Neuronal stem cell (in vitro differentiated cells): ENCODE measurements at regions not wholly inside any gene's neighbourhood (a gene's known extent, or its start where the extent isn't known, plus 50 kb on each side); places are given as distances from the start of the nearest gene placed in this dataset.

Source experiments
- DNase-seq: peaks from one replicate; pipeline ENCODE4 v3.0.0-alpha.2; 2013; ENCODE audit warnings: low spot score
- H2AFZ ChIP-seq: one replicate; pipeline ENCODE4 v1.6.1; 2013; ENCODE audit warnings: mild to moderate bottlenecking, low read length, inconsistent platforms
- H2AK5ac ChIP-seq: 2 replicates; pipeline ENCODE4 v1.6.1; 2013; ENCODE audit warnings: low read depth, mild to moderate bottlenecking, inconsistent platforms, low read length, moderate library complexity, mixed read lengths
- H2BK120ac ChIP-seq: 2 replicates; pipeline ENCODE4 v1.6.1; 2013; ENCODE audit warnings: low read depth, mild to moderate bottlenecking, inconsistent platforms, low read length, moderate library complexity, mixed read lengths
- H2BK12ac ChIP-seq: one replicate; pipeline ENCODE4 v1.6.1; 2013; ENCODE audit warnings: low read length, inconsistent platforms
- H2BK15ac ChIP-seq: 2 replicates; pipeline ENCODE4 v1.6.1; 2013; ENCODE audit warnings: mild to moderate bottlenecking, low read length, inconsistent platforms, mixed read lengths
- H2BK5ac ChIP-seq: one replicate; pipeline ENCODE4 v1.6.1; 2013; ENCODE audit warnings: inconsistent platforms, mild to moderate bottlenecking, low read length, moderate library complexity
- H3K14ac ChIP-seq: one replicate; pipeline ENCODE4 v1.6.1; 2013; ENCODE audit warnings: low read length, inconsistent platforms
- H3K18ac ChIP-seq: 2 replicates; pipeline ENCODE4 v1.6.1; 2013; ENCODE audit warnings: low read length, inconsistent platforms
- H3K23ac ChIP-seq: 2 replicates; pipeline ENCODE4 v1.6.1; 2013; ENCODE audit warnings: low read depth, mild to moderate bottlenecking, mixed read lengths, low read length, inconsistent platforms; ENCODE audit not compliant: poor library complexity
- H3K27ac ChIP-seq: replicated peaks from 3 replicates; pipeline ENCODE4 v1.5.1; 2013; ENCODE audit warnings: low read length, inconsistent platforms
- H3K27me3 ChIP-seq, 3 experiments: 2 replicates each; pipeline ENCODE4 v1.6.1; 2013; ENCODE audit warnings: low read length in 3 of 3, mild to moderate bottlenecking in 2 of 3, inconsistent platforms in 1 of 3, low read depth in 1 of 3, mixed read lengths in 1 of 3, moderate library complexity in 1 of 3; ENCODE audit not compliant: control insufficient read depth in 3 of 3, insufficient read depth in 3 of 3
- H3K36me3 ChIP-seq, 2 donors: replicated peaks in 1 of 2; 2 replicates each; pipeline ENCODE4 v1.6.1; 2013; ENCODE audit warnings: low read length in 2 of 2; ENCODE audit not compliant: control insufficient read depth in 2 of 2, insufficient read depth in 2 of 2
- H3K4ac ChIP-seq: 2 replicates; pipeline ENCODE4 v1.6.1; 2013; ENCODE audit warnings: inconsistent platforms, mild to moderate bottlenecking, low read length, moderate library complexity
- H3K4me1 ChIP-seq, 2 donors: 1 replicate in 1 of 2; 2 replicates in 1 of 2; pipeline ENCODE4 v1.6.1; 2013; ENCODE audit warnings: low read length in 2 of 2, low read depth in 1 of 2; ENCODE audit not compliant: control insufficient read depth in 2 of 2, insufficient read depth in 1 of 2
- H3K4me2 ChIP-seq: one replicate; pipeline ENCODE4 v1.6.1; 2013; ENCODE audit warnings: mild to moderate bottlenecking, low read length, inconsistent platforms; ENCODE audit not compliant: insufficient read depth, poor library complexity, severe bottlenecking
- H3K4me3 ChIP-seq, 2 donors: 2 replicates each; pipeline ENCODE4 v1.5.1; 2013; ENCODE audit warnings: low read length in 2 of 2, mild to moderate bottlenecking in 2 of 2, inconsistent platforms in 1 of 2, moderate library complexity in 1 of 2
- H3K79me1 ChIP-seq: one replicate; pipeline ENCODE4 v1.6.1; 2013; ENCODE audit warnings: low read depth, mild to moderate bottlenecking, inconsistent platforms, low read length, moderate library complexity
- H3K9ac ChIP-seq: one replicate; pipeline ENCODE4 v1.6.1; 2013; ENCODE audit warnings: mild to moderate bottlenecking, low read depth, low read length, inconsistent platforms; ENCODE audit not compliant: poor library complexity
- H3K9me3 ChIP-seq, 2 donors: replicated peaks in 1 of 2; 2 replicates each; pipeline versions ENCODE3 to v1.6.1; 2013; ENCODE audit warnings: low read length in 2 of 2, mild to moderate bottlenecking in 2 of 2, inconsistent platforms in 1 of 2, low read depth in 1 of 2, mixed read lengths in 1 of 2, moderate library complexity in 1 of 2; ENCODE audit not compliant: control insufficient read depth in 2 of 2, insufficient read depth in 1 of 2
- H4K8ac ChIP-seq: one replicate; pipeline ENCODE4 v1.6.1; 2013; ENCODE audit warnings: low read depth, mild to moderate bottlenecking, inconsistent platforms, low read length, moderate library complexity
- H4K91ac ChIP-seq: one replicate; pipeline ENCODE4 v1.6.1; 2013; ENCODE audit warnings: low read length, low read depth, mild to moderate bottlenecking, inconsistent platforms; ENCODE audit not compliant: poor library complexity
- WGBS, 2 donors: extraction: QIAGEN DNeasy Blood & Tissue Kit; methylation state at CpG; one replicate each; pipeline ENCODE4 v1.1.7; 2013; ENCODE audit warnings: missing lambda C conversion rate in 2 of 2, mixed read lengths in 1 of 2; ENCODE audit not compliant: insufficient read length in 2 of 2, insufficient replicate concordance in 1 of 2; ENCODE audit errors: extremely low coverage in 2 of 2; 5-methylcytosine and 5-hydroxymethylcytosine counted together

DNA sequence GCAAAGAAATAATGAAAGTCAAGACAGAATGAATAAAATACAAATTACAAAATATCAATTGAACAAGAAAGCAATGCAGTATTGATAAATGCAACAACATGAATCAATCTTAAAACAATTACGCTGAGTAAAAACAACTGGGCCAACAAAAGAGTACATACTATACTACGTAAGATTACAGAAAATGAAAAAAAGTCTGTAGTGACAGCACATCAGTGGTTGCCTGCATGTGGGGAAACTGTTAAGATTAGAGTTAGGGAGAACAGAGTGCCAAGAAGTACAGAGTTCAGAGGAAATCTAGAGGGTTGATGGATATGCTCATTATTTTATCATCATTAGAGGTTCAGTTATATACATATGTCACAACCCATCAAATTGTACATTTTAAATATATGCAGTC lies 706.6 kb upstream of the ACO1 start:
- H2AK5ac ChIP-seq: no peak overlapping the region
- no peak overlapping the region for H3K27ac ChIP-seq
- no peak overlapping the region for H4K91ac ChIP-seq
- no peak overlapping the region for H2BK12ac ChIP-seq
- no peak overlapping the region for H3K18ac ChIP-seq
- H2BK120ac ChIP-seq: no peak overlapping the region
- no peaks in the 10 kb centered on the region for H3K36me3 ChIP-seq
- no peaks in the 10 kb centered on the region for H3K79me1 ChIP-seq
- H3K4me2 ChIP-seq: no peak overlapping the region
- H3K4ac ChIP-seq: no peak overlapping the region
- no peak overlapping the region for H2BK15ac ChIP-seq
- no peaks in the 10 kb centered on the region for H3K27me3 ChIP-seq
- no peak overlapping the region for H3K14ac ChIP-seq
- no peak overlapping the region for H2BK5ac ChIP-seq
- H3K9ac ChIP-seq: no peak overlapping the region
- no peaks in the 10 kb centered on the region for H3K9me3 ChIP-seq
- no peaks in the 10 kb centered on the region for H3K4me1 ChIP-seq
- H3K23ac ChIP-seq: no peak overlapping the region
- WGBS, 2 donors: no CpG with 5 or more reads among the region's 2 CpGs
- no peak overlapping the region for H3K4me3 ChIP-seq
- no peak for DNase-seq
- H4K8ac ChIP-seq: no peak overlapping the region
- H2AFZ ChIP-seq: no peak overlapping the region

DNA sequence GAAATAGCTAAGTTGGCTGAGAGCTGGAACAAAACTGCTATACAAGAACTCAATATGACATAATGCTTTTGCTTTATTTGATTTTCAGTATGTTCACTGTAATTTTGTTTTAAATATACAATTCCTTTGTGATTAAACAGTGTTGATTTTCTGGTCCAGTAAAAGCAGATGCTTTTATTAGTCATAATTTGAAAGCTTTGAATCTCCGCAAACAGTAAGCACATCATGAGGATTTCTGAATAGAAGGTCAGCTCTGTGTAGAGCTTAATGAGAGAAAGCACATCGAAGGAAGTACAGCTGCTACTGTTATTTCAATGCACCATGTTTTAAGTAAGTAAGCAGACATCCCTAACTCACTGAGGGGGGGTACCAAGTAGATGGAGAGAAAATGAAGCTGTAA lies 701.3 kb upstream of the ACO1 start:
- Histone ChIP-seq H3K27ac (no peak overlapping the region), H3K4me2 (no peak overlapping the region), H3K4ac (no peak overlapping the region), H3K23ac (no peak overlapping the region), H2BK120ac (no peak overlapping the region), H4K8ac (no peak overlapping the region), H2BK5ac (no peak overlapping the region), H3K18ac (no peak overlapping the region), H3K79me1 (no peaks in the 10 kb centered on the region), H3K4me1 (no peaks in the 10 kb centered on the region), H3K36me3 (no peaks in the 10 kb centered on the region), H3K14ac (no peak overlapping the region), H3K4me3 (no peak overlapping the region), H2AFZ (no peak overlapping the region), H2BK12ac (no peak overlapping the region), H2BK15ac (no peak overlapping the region), H3K27me3 (no peaks in the 10 kb centered on the region), H3K9me3 (no peaks in the 10 kb centered on the region), H4K91ac (no peak overlapping the region), H3K9ac (no peak overlapping the region), H2AK5ac (no peak overlapping the region)
- WGBS, 2 donors: no CpG with 5 or more reads among the region's 2 CpGs
- no peak for DNase-seq

DNA sequence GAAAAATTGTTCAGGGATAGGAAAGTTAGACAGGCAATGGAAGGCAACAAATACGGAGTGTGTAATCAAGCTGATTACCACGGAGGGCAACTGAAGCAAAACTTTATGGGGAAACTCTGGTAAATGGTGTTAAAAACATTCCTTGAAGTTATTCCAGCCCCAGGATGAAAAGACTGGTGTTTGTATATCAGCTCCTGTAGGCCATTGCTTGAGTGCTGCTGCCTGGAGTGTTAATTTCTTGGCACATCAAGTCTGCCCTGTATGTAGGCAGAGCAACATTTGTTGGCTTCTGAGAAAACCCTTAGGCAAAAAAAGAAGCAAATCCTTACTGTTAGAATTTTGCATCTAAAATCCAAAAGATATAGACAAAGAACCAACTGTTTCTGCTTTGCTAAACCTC lies 686.5 kb upstream of the ACO1 start:
- H3K9me3 ChIP-seq: no peaks in the 10 kb centered on the region
- no peak overlapping the region for H4K91ac ChIP-seq
- H2BK12ac ChIP-seq: no peak overlapping the region
- H3K36me3 ChIP-seq: no peaks in the 10 kb centered on the region
- H3K4me2 ChIP-seq: no peak overlapping the region
- no peaks in the 10 kb centered on the region for H3K27me3 ChIP-seq
- H3K4me3 ChIP-seq: no peak overlapping the region
- DNase-seq: no peak
- H4K8ac ChIP-seq: no peak overlapping the region
- no peak overlapping the region for H2BK15ac ChIP-seq
- H3K27ac ChIP-seq: no peak overlapping the region
- H3K4me1 ChIP-seq: no peaks in the 10 kb centered on the region
- WGBS, 2 donors: no CpG with 5 or more reads among the region's 2 CpGs
- H3K14ac ChIP-seq: no peak overlapping the region
- no peak overlapping the region for H3K18ac ChIP-seq
- no peak overlapping the region for H2BK5ac ChIP-seq
- H2AK5ac ChIP-seq: no peak overlapping the region
- H2AFZ ChIP-seq: no peak overlapping the region
- no peak overlapping the region for H3K9ac ChIP-seq
- H3K4ac ChIP-seq: no peak overlapping the region
- H3K23ac ChIP-seq: no peak overlapping the region
- no peaks in the 10 kb centered on the region for H3K79me1 ChIP-seq
- H2BK120ac ChIP-seq: no peak overlapping the region

DNA sequence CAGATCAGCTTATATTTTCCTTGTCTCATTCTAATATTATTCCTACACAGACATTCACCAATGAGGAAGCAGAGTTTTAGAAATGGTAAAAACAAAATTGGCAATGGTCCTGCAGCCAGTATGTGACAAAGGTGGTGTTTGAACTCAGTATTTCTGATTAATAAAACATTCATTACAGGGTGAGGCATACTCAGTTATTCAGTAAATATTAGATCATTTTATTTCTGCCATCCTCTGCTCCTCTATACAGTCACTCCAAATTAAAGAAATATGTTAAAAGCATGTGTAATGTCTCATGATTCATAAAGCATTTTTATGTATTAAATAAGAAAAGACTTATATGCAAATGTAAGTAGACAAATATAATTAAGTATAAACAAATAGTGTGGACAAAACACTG lies 684.6 kb upstream of the ACO1 start:
- no peak overlapping the region for H2AFZ ChIP-seq
- H3K4me2 ChIP-seq: no peak overlapping the region
- H3K9me3 ChIP-seq: no peaks in the 10 kb centered on the region
- H3K4me3 ChIP-seq: no peak overlapping the region
- no peak overlapping the region for H2BK5ac ChIP-seq
- H4K91ac ChIP-seq: no peak overlapping the region
- H2BK12ac ChIP-seq: no peak overlapping the region
- no peak overlapping the region for H2AK5ac ChIP-seq
- H3K23ac ChIP-seq: no peak overlapping the region
- no peaks in the 10 kb centered on the region for H3K27me3 ChIP-seq
- no peak overlapping the region for H3K14ac ChIP-seq
- no peak overlapping the region for H3K18ac ChIP-seq
- no peak overlapping the region for H2BK120ac ChIP-seq
- no peak overlapping the region for H4K8ac ChIP-seq
- no peak overlapping the region for H3K4ac ChIP-seq
- no peaks in the 10 kb centered on the region for H3K36me3 ChIP-seq
- DNase-seq: no peak
- H3K4me1 ChIP-seq: no peaks in the 10 kb centered on the region
- H2BK15ac ChIP-seq: no peak overlapping the region
- H3K9ac ChIP-seq: no peak overlapping the region
- H3K27ac ChIP-seq: no peak overlapping the region
- H3K79me1 ChIP-seq: no peaks in the 10 kb centered on the region
